Sigmoid colon (tissue), 3 donors: ENCODE measurements at regions not wholly inside any gene's neighbourhood (a gene's known extent, or its start where the extent isn't known, plus 50 kb on each side); places are given as distances from the start of the nearest gene placed in this dataset.
"Not testable (repeated sequence)": the region's sequence is repeated elsewhere in the genome, so short reads cannot be mapped to it uniquely, and the experiment has no call there.

Source experiments
- POLR2A ChIP-seq, 2 donors: fragments of 450-650 bp; IDR thresholded peaks; one replicate each; pipeline ENCODE4 v1.6.1; 2016; ENCODE audit warnings: antibody characterized with exemption in 2 of 2, mild to moderate bottlenecking in 2 of 2, moderate library complexity in 2 of 2
- TF ChIP-seq, protein P1 (sequence below), 4 experiments: fragments of 450-650 bp in 3 of 4; fragments of 200-600 bp in 1 of 4; IDR thresholded peaks; one replicate each; pipeline ENCODE4 v1.5.1; 2016 to 2019; ENCODE audit warnings: antibody characterized with exemption in 4 of 4, mild to moderate bottlenecking in 3 of 4, moderate library complexity in 2 of 4

DNA sequence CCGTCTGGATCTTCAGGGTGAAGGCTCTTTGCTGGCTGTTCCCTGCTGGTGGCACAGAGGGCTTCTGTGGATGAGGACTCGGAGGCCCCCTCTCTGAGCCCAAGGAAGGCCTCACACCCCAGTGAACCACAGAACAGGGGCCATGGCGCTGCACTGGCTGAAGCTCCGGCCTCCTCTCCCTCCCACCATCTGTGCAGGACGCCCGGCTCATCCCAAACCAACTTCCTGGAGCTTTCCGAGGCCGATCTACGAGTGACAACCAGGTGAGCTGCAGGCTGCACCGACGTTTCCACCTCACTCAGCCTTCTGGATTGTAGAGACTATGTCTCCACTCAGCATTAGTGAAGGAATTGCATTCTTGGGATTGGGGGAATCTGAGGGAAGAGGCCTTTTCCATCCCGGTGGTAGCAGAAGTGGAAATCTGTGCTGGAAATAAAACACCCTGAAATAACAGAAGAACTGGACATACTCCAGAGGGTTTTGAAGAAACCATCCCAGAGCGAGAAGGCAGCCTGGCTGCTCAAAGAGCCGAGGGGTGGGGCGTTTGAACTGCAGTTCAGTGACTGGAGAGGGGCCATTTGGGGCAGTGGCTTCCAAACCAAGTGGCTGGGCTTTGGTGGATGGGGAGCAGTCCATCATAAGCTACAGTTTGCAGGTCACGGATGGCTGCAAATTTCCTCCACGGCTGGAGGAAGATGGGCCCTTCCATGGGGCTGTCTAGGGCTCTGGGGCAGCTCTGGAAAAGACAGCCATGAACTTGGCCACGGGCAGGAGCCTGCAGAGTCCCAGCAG is 120.7 kb upstream of the ZNF469 start:
- not testable (repeated sequence) for TF ChIP-seq POLR2A (IDR thresholded peaks at IDR 0.05)
- TF ChIP-seq, protein P1, sequence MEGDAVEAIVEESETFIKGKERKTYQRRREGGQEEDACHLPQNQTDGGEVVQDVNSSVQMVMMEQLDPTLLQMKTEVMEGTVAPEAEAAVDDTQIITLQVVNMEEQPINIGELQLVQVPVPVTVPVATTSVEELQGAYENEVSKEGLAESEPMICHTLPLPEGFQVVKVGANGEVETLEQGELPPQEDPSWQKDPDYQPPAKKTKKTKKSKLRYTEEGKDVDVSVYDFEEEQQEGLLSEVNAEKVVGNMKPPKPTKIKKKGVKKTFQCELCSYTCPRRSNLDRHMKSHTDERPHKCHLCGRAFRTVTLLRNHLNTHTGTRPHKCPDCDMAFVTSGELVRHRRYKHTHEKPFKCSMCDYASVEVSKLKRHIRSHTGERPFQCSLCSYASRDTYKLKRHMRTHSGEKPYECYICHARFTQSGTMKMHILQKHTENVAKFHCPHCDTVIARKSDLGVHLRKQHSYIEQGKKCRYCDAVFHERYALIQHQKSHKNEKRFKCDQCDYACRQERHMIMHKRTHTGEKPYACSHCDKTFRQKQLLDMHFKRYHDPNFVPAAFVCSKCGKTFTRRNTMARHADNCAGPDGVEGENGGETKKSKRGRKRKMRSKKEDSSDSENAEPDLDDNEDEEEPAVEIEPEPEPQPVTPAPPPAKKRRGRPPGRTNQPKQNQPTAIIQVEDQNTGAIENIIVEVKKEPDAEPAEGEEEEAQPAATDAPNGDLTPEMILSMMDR (IDR thresholded peaks at IDR 0.05) = not testable (repeated sequence)
